HT-29 (cell line): ENCODE measurements at regions not wholly inside any gene's neighbourhood (a gene's known extent, or its start where the extent isn't known, plus 50 kb on each side); places are given as distances from the start of the nearest gene placed in this dataset. TPM values are rescaled to one million over a fixed set of nuclear protein-coding genes. Genes with fewer than 3 reads are reported as not detected.

Source experiments
- DNase-seq: peaks from one replicate; pipeline ENCODE4 v3.0.0-alpha.2; 2015; ENCODE audit warnings: low spot score
- small RNA-seq: library from RNA; depleted of rRNA; stranded (forward); fragments of <200 nt; gene quantifications from one replicate; pipeline ENCODE3, GENCODE V24; 2014

DNA sequence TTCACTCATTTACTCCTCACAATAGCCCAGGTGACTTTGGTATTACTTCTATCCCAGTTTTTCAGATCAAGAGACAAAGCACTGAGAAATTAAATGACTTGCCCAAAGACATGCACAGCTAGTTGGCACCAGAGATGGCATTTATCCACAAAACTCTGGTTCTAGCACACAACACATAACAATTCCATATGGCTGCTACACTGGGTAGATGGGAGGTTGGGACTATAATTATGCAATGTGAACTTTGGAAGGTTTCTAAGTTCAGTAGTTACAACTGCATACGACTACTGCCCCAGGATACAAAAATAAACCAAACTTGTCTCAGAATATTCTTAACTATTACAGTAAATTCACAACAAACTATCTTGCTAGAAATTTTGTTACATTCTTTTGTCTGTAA is 54.2 kb upstream of the MLIP start:
- DNase-seq, result no peak

DNA sequence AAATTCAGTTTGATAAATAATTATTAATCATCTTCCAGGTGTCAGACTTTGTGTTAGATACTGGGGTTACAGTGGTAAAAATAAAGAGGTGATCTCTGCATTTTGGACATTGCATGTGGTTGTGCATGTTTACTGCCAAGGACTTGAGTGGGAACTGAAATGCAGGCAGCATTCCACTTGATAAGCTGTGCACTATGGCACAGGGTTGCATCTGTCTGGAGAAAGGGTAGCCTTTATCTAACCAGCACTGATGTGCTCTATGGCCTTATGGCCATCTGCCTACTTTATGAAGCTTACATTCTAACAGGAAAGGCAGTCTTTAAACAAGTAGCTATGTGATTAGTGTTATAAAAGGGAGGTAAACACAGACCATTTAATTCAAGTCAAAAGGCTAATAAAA is 53.0 kb upstream of the MLIP start:
- no peak for DNase-seq

DNA sequence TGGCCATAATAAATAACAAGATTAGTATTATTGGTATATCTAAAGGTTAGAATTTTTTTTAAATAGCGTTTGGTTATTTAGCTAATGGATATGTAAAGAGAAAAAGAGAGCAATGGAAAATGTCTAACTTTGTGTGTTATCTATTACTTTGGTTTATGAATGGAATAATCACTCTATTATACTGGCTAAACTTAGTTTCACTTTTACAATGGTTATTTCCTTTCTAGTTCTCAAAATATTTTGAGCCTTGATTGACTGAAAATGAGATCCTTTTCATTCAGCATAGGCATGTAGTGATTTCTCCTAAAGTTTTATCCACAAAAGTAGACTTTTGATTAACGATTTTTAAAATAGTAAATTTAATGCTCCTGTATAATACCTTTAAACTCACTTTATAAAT is 51.6 kb upstream of the MLIP start:
- no peak for DNase-seq

DNA sequence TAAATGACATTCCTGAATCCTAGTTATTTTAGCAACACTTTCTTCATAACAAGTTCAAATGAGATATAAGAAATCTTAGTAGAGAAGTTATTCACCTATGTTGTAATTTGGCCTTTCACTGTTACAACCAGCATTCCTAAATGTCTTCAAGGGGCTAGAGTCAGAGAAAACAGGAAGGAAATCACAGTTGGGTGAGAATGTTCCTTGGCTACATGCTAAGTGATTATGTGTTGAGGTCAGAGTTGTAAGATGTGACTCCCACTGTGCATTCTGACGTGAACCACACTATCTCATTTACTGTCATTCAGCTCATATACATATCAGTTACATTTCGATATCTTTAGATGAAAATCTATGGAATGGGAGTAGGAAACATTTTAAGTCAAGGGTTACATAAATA is 51.0 kb upstream of the MLIP start:
- DNase-seq, result no peak

Small RNA genes in the stretch of these regions (small RNA-seq; reads per million reads assigned to genes)
- not detected for gene ERHP2
